DND-41 (cell line): ENCODE measurements at regions not wholly inside any gene's neighbourhood (a gene's known extent, or its start where the extent isn't known, plus 50 kb on each side); places are given as distances from the start of the nearest gene placed in this dataset.

ENCODE experiments used
- ATAC-seq: fragments of 200-7000 bp; cut with Tn5 transposase; 3 replicates; pipeline ENCODE4 v1.9.1; 2021; ENCODE audit warnings: low read depth; ENCODE audit not compliant: insufficient read depth
- DNase-seq: peaks from one replicate; pipeline ENCODE4 v3.0.0-alpha.2; 2020
- H2AFZ ChIP-seq: 2 replicates; pipeline ENCODE4 v1.6.0; 2012; ENCODE audit warnings: low read depth, low read length
- H3K27ac ChIP-seq: 2 replicates; pipeline ENCODE4 v1.5.1; 2012; ENCODE audit warnings: low read length, inconsistent platforms
- H3K27me3 ChIP-seq: fragments of 200-600 bp; sonication (generic); 2 replicates; pipeline ENCODE4 v1.6.0; 2012; ENCODE audit warnings: low read length, mild to moderate bottlenecking, inconsistent platforms; ENCODE audit not compliant: insufficient read depth, poor library complexity
- H3K36me3 ChIP-seq: 2 replicates; pipeline ENCODE4 v1.5.1; 2012; ENCODE audit warnings: low read length, inconsistent platforms; ENCODE audit not compliant: insufficient read depth
- H3K4me1 ChIP-seq: 2 replicates; pipeline ENCODE4 v1.5.1; 2012; ENCODE audit warnings: mild to moderate bottlenecking, low read length; ENCODE audit not compliant: insufficient read depth
- H3K4me2 ChIP-seq: 2 replicates; pipeline ENCODE4 v1.6.0; 2012; ENCODE audit warnings: mild to moderate bottlenecking, moderate library complexity, low read length, inconsistent platforms; ENCODE audit not compliant: insufficient read depth
- H3K4me3 ChIP-seq, 2 experiments: fragments of 200-600 bp in 1 of 2; shearing (Covaris generic) in 1 of 2; 2 replicates each; pipeline ENCODE4 v1.5.1; 2012 to 2016; ENCODE audit warnings: inconsistent platforms in 2 of 2, low read length in 2 of 2, mild to moderate bottlenecking in 2 of 2, low read depth in 1 of 2, moderate library complexity in 1 of 2
- H3K79me2 ChIP-seq: 2 replicates; pipeline ENCODE4 v1.6.0; 2012; ENCODE audit warnings: low read length, inconsistent platforms; ENCODE audit not compliant: insufficient read depth
- H3K9ac ChIP-seq: 2 replicates; pipeline ENCODE4 v1.6.0; 2012; ENCODE audit warnings: low read depth, mild to moderate bottlenecking, inconsistent platforms, low read length, moderate library complexity
- H3K9me3 ChIP-seq: 2 replicates; pipeline ENCODE4 v1.5.1; 2012; ENCODE audit warnings: low read length, moderate library complexity, mild to moderate bottlenecking, inconsistent platforms; ENCODE audit not compliant: insufficient read depth, severe bottlenecking
- H4K20me1 ChIP-seq: 2 replicates; pipeline ENCODE4 v1.6.0; 2012; ENCODE audit warnings: low read length; ENCODE audit not compliant: insufficient read depth
- EZH2 ChIP-seq: IDR thresholded peaks from 3 replicates; pipeline ENCODE4 v1.6.1; 2012; ENCODE audit warnings: borderline replicate concordance, low read depth, mild to moderate bottlenecking, moderate library complexity, low read length, inconsistent platforms; ENCODE audit not compliant: severe bottlenecking
- TF ChIP-seq, protein P1 (sequence below): IDR thresholded peaks from 2 replicates; pipeline ENCODE4 v1.5.1; 2012; ENCODE audit warnings: borderline replicate concordance, low read length, moderate library complexity, mild to moderate bottlenecking; ENCODE audit not compliant: poor library complexity, severe bottlenecking; ENCODE audit errors: extremely low read depth

DNA sequence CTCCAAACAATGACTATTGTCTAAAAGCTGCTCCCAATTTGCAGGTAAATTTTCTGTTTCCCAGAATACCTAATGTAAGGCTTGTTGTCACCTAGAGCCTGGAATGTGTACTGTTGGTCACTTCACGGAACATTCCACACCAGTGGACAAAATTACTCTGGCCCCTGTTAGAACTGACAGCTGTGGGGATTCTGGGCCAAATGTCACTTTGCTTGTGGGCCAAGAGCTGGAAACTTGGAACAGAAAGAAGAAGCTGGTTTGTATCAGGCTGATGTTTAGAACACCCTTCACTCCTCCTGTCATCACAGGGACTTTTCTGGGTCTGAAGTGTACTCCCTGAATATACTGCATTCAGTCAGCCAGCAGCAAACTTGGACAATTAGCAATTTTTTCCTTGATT, 495.6 kb upstream of the SYT4 start:
- Histone ChIP-seq H3K27ac (no peak overlapping the region), H3K79me2 (no peaks in the 10 kb centered on the region), H4K20me1 (no peaks in the 10 kb centered on the region), H3K4me3 (no peak overlapping the region), H3K36me3 (no peaks in the 10 kb centered on the region), H3K27me3 (no peaks in the 10 kb centered on the region), H3K4me2 (no peak overlapping the region), H3K4me1 (no peaks in the 10 kb centered on the region), H3K9ac (no peak overlapping the region), H3K9me3 (no peaks in the 10 kb centered on the region), H2AFZ (no peak overlapping the region)
- ATAC-seq = no peak
- TF ChIP-seq EZH2 = no peak
- TF ChIP-seq, protein P1, sequence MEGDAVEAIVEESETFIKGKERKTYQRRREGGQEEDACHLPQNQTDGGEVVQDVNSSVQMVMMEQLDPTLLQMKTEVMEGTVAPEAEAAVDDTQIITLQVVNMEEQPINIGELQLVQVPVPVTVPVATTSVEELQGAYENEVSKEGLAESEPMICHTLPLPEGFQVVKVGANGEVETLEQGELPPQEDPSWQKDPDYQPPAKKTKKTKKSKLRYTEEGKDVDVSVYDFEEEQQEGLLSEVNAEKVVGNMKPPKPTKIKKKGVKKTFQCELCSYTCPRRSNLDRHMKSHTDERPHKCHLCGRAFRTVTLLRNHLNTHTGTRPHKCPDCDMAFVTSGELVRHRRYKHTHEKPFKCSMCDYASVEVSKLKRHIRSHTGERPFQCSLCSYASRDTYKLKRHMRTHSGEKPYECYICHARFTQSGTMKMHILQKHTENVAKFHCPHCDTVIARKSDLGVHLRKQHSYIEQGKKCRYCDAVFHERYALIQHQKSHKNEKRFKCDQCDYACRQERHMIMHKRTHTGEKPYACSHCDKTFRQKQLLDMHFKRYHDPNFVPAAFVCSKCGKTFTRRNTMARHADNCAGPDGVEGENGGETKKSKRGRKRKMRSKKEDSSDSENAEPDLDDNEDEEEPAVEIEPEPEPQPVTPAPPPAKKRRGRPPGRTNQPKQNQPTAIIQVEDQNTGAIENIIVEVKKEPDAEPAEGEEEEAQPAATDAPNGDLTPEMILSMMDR = no peak
- DNase-seq = no peak

- Histone ChIP-seq H3K9me3 (no peaks in the 10 kb centered on the region), H3K9ac (no peak overlapping the region), H2AFZ (no peak overlapping the region), H3K4me1 (no peaks in the 10 kb centered on the region), H3K79me2 (no peaks in the 10 kb centered on the region), H3K4me2 (no peak overlapping the region), H4K20me1 (no peaks in the 10 kb centered on the region), H3K27me3 (no peaks in the 10 kb centered on the region), H3K27ac (no peak overlapping the region), H3K4me3 (no peak overlapping the region), H3K36me3 (no peaks in the 10 kb centered on the region)
- no peak for ATAC-seq
- TF ChIP-seq, protein P1 = no peak
- TF ChIP-seq EZH2 = no peak
- DNase-seq = no peak
These were observed 497.2 kb upstream of the SYT4 start for GRCh38 chr18:43774497-43774896.

DNA sequence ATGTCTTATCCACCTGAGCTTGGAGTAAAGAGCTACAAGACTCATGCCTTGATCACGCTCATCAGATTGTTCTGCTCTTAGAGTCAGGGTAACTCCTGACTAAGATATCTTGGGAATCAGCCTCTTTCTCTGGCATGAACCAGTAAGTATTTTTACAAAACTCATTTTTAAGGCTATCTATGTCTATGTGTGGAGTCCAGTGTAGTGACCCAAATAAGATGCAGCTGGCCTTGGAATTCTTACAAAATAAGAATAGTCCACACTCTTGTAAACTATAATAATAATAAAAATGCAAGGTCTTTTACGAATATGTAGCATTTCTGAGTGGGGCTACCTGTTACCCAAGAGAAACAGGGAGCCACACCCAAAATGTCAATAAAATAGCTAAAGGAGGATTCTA, 498.3 kb upstream of the SYT4 start:
- no peaks in the 10 kb centered on the region for H3K9me3 ChIP-seq
- H3K36me3 ChIP-seq = no peaks in the 10 kb centered on the region
- no peak overlapping the region for H3K9ac ChIP-seq
- TF ChIP-seq EZH2 = no peak
- no peaks in the 10 kb centered on the region for H4K20me1 ChIP-seq
- no peak overlapping the region for H3K27ac ChIP-seq
- H3K27me3 ChIP-seq = no peaks in the 10 kb centered on the region
- DNase-seq = no peak
- no peak overlapping the region for H3K4me3 ChIP-seq
- no peaks in the 10 kb centered on the region for H3K4me1 ChIP-seq
- ATAC-seq = no peak
- no peaks in the 10 kb centered on the region for H3K79me2 ChIP-seq
- no peak overlapping the region for H2AFZ ChIP-seq
- H3K4me2 ChIP-seq = no peak overlapping the region

DNA sequence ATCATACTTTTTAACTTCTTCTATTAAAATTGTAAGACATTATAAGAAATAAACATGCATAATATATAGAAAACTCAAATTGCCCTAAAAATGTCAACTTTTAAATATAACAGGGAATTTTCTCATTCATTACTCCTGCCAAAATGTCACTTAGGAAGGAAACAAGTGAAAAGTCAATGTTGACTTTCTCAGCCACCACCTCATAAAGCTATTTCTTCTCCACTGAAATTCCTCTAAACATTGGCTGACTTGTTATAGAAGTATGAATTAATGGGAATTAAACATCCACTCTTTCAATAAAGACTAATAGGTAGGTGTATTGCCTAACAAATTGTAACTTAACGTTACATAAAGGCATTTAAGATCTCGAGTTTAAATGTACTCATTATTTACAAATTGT, 499.7 kb upstream of the SYT4 start:
- TF ChIP-seq, protein P1 = no peak
- TF ChIP-seq EZH2 = no peak
- no peaks in the 10 kb centered on the region for H3K79me2 ChIP-seq
- DNase-seq (no peak), ATAC-seq (no peak)
- H3K27me3 ChIP-seq = no peaks in the 10 kb centered on the region
- no peak overlapping the region for H3K4me2 ChIP-seq
- no peaks in the 10 kb centered on the region for H3K4me1 ChIP-seq
- no peak overlapping the region for H2AFZ ChIP-seq
- H3K36me3 ChIP-seq = no peaks in the 10 kb centered on the region
- H3K9ac ChIP-seq = no peak overlapping the region
- H3K27ac ChIP-seq = no peak overlapping the region
- no peaks in the 10 kb centered on the region for H3K9me3 ChIP-seq
- no peak overlapping the region for H3K4me3 ChIP-seq
- no peaks in the 10 kb centered on the region for H4K20me1 ChIP-seq
